Activated naive CD8-positive, alpha-beta T cell treated with anti-CD3 and anti-CD28 coated beads for 36 hours (primary cell): ENCODE measurements at regions not wholly inside any gene's neighbourhood (a gene's known extent, or its start where the extent isn't known, plus 50 kb on each side); places are given as distances from the start of the nearest gene placed in this dataset.
"Not testable (repeated sequence)": the region's sequence is repeated elsewhere in the genome, so short reads cannot be mapped to it uniquely, and the experiment has no call there.

Source experiments
- DNase-seq: peaks from one replicate; pipeline ENCODE4 v3.0.0; 2021
- H3K27ac Mint-ChIP-seq: one replicate; pipeline ENCODE4 v1.8.0; 2022; ENCODE audit warnings: mild to moderate bottlenecking, moderate library complexity, mixed read lengths
- H3K27me3 Mint-ChIP-seq: one replicate; pipeline ENCODE4 v1.8.0; 2022; ENCODE audit warnings: mild to moderate bottlenecking, mixed read lengths
- H3K36me3 Mint-ChIP-seq: one replicate; pipeline ENCODE4 v1.8.0; 2021; ENCODE audit warnings: mild to moderate bottlenecking, mixed read lengths
- H3K4me1 Mint-ChIP-seq: one replicate; pipeline ENCODE4 v1.8.0; 2021; ENCODE audit warnings: mixed read lengths
- H3K4me3 Mint-ChIP-seq: one replicate; pipeline ENCODE4 v1.8.0; 2022; ENCODE audit warnings: mild to moderate bottlenecking, moderate library complexity, mixed read lengths
- H3K9me3 Mint-ChIP-seq: one replicate; pipeline ENCODE4 v1.8.0; 2022; ENCODE audit warnings: mixed read lengths

- Mint-ChIP-seq H3K27ac (no peak overlapping the region), H3K36me3 (no peaks in the 10 kb centered on the region), H3K4me1 (no peaks in the 10 kb centered on the region), H3K4me3 (no peak overlapping the region), H3K27me3 (peaks cover 16% of the 10 kb centered on the region), H3K9me3 (no peaks in the 10 kb centered on the region)
- DNase-seq, result no peak
Measured at GRCh38 chr18:59068276-59069071, 71.2 kb upstream of the SEC11C start.

GRCh38 chr18:59070181-59070912 lies 69.3 kb upstream of the SEC11C start:
- Mint-ChIP-seq H3K27ac (no peak overlapping the region), H3K9me3 (no peaks in the 10 kb centered on the region), H3K27me3 (peaks cover 15% of the 10 kb centered on the region), H3K4me3 (no peak overlapping the region), H3K4me1 (no peaks in the 10 kb centered on the region), H3K36me3 (no peaks in the 10 kb centered on the region)
- peak; percentile 72 for DNase-seq

- Mint-ChIP-seq H3K27me3 (peaks cover 15% of the 10 kb centered on the region), H3K27ac (peak overlapping the region; percentile 8), H3K9me3 (no peaks in the 10 kb centered on the region), H3K4me1 (no peaks in the 10 kb centered on the region), H3K36me3 (no peaks in the 10 kb centered on the region), H3K4me3 (no peak overlapping the region)
- DNase-seq, result no peak
Measured at GRCh38 chr18:59072727-59073421, 66.8 kb upstream of the SEC11C start.

DNA sequence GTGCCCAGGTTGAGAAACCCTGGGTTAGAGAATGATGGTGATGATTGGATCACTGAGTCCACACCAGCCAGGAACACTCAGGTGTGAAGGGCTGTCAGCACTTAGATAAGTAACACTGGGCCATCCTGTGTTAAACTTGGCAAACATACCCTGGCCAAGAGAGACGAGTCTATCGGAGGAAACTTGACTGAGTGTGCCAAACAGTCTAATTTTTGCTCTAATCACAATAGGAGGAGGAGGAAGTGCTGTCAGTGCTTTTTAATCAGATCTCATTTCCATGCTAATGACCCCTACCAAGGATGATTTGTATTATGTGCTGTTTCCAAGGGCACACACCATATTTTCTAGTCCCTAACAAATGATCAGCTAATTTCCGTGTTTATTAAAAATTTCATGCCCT lies 63.8 kb upstream of the SEC11C start:
- Mint-ChIP-seq H3K9me3 (no peaks in the 10 kb centered on the region), H3K4me3 (no peak overlapping the region), H3K27me3 (peaks cover 4% of the 10 kb centered on the region), H3K36me3 (no peaks in the 10 kb centered on the region), H3K4me1 (no peaks in the 10 kb centered on the region), H3K27ac (no peak overlapping the region)
- no peak for DNase-seq

DNA sequence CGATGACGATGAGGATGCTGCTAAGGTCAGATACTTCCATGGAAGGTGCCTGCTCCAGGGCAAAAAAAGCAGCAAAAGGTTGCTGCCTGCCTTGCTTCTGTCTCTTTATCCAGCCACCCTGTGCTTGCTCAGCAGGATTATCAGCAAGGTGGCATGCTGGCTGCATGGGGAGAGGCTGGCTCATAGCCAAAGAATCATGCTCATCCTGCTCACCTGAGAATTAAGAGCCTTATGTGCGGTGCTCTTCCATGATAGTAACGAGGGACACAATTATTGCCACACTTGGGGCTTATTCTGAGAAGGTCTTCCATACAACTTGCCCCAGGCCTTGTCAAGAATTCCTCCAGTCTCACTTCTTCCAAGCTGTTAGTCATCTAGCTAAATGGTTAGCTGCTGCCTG lies 60.4 kb upstream of the SEC11C start:
- Mint-ChIP-seq H3K27ac (no peak overlapping the region), H3K4me3 (no peak overlapping the region), H3K36me3 (no peaks in the 10 kb centered on the region), H3K9me3 (no peaks in the 10 kb centered on the region), H3K4me1 (peaks cover 2% of the 10 kb centered on the region), H3K27me3 (peaks cover 19% of the 10 kb centered on the region)
- DNase-seq, result no peak

DNA sequence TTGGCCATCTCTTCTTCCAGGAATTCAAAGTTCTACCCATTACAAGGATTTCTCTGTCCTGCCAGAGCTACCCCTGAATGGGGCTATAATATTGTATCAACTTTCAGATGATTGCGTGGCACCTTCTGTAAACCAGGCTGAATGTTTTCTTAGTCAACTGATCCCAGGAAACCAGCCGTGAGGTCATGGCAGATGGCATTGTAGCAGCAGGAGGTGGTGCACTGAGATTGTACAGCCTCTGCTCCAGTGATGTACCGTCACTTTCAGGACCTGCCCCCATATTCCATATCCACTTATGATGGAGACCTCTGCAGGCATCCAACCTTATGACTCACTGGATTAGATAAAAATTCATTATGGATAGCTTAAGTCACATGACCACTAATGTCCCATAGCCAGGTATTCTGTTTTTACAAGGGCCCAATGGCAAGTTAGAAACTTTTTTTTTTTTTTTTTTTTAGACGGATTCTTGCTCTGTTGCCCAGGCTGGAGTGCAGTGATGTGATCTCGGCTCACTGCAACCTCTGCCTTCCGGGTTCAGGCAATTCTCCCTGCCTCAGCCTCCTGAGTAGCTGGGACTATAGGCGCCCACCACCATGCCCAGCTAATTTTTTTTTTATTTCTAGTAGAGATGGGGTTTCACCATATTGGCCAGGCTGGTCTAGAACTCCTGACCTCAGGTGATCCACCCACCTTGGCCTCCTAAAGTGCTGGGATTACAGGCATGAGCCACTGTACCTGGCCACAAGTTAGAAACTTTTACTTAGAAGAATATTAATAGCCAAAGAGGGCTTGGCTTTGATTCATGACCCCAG lies 59.8 kb upstream of the SEC11C start:
- not testable (repeated sequence) for H3K36me3 Mint-ChIP-seq, H3K4me1 Mint-ChIP-seq

GRCh38 chr18:59083136-59083818 lies 56.4 kb upstream of the SEC11C start:
- Mint-ChIP-seq H3K4me3 (no peak overlapping the region), H3K27me3 (peaks cover 15% of the 10 kb centered on the region), H3K4me1 (peaks cover 7% of the 10 kb centered on the region), H3K27ac (no peak overlapping the region), H3K9me3 (no peaks in the 10 kb centered on the region), H3K36me3 (no peaks in the 10 kb centered on the region)
- no peak for DNase-seq

More for the DNA sequence above, 59.8 kb upstream of the SEC11C start:
- peaks cover 19% of the 10 kb centered on the region for H3K27me3 Mint-ChIP-seq
- H3K9me3 Mint-ChIP-seq, H3K4me3 Mint-ChIP-seq, H3K27ac Mint-ChIP-seq, DNase-seq: not testable (repeated sequence)

GRCh38 chr18:59085126-59085794 lies 54.4 kb upstream of the SEC11C start:
- H3K4me3 Mint-ChIP-seq, result no peak overlapping the region
- peaks cover 7% of the 10 kb centered on the region for H3K4me1 Mint-ChIP-seq
- DNase-seq, result no peak
- no peaks in the 10 kb centered on the region for H3K9me3 Mint-ChIP-seq
- no peak overlapping the region for H3K27ac Mint-ChIP-seq
- peaks cover 15% of the 10 kb centered on the region for H3K27me3 Mint-ChIP-seq
- H3K36me3 Mint-ChIP-seq, result no peaks in the 10 kb centered on the region

- Mint-ChIP-seq H3K27me3 (peaks cover 15% of the 10 kb centered on the region), H3K4me3 (no peak overlapping the region), H3K36me3 (no peaks in the 10 kb centered on the region), H3K27ac (no peak overlapping the region), H3K9me3 (no peaks in the 10 kb centered on the region), H3K4me1 (peaks cover 7% of the 10 kb centered on the region)
- no peak for DNase-seq
Measured at GRCh38 chr18:59085797-59086196, 53.9 kb upstream of the SEC11C start.

DNA sequence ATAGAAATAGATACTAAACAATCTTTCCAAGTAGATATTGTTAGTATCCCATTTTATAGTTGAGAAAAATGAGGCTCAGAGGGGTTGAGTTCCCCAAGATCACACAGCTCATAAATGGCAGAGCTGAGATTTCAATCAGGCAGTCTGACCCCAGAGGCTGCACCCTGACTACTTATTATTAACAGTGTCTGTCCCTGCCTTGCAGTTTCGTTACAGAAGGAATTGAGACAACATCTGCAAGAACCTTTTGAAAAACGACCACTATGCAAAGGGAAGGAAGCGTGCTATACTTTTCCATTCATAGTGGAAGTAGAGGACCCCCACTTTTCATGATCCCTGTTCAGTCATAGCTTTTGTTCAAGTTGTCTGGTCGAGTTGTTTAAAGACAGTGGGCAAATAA lies 53.2 kb upstream of the SEC11C start:
- Mint-ChIP-seq H3K27ac (no peak overlapping the region), H3K4me1 (peaks cover 7% of the 10 kb centered on the region), H3K36me3 (no peaks in the 10 kb centered on the region), H3K4me3 (no peak overlapping the region), H3K9me3 (no peaks in the 10 kb centered on the region), H3K27me3 (peaks cover 15% of the 10 kb centered on the region)
- no peak for DNase-seq

- Mint-ChIP-seq H3K27ac (no peak overlapping the region), H3K4me1 (peaks cover 7% of the 10 kb centered on the region), H3K27me3 (peaks cover 15% of the 10 kb centered on the region), H3K4me3 (no peak overlapping the region), H3K9me3 (no peaks in the 10 kb centered on the region), H3K36me3 (no peaks in the 10 kb centered on the region)
- DNase-seq, result no peak
Measured at GRCh38 chr18:59087391-59087790, 52.3 kb upstream of the SEC11C start.
